H9 (cell line): ENCODE measurements at regions not wholly inside any gene's neighbourhood (a gene's known extent, or its start where the extent isn't known, plus 50 kb on each side); places are given as distances from the start of the nearest gene placed in this dataset.

Source experiments
- DNase-seq: peaks from one replicate; pipeline ENCODE4 v3.0.0-alpha.2; 2017
- H2AFZ ChIP-seq: one replicate; pipeline ENCODE4 v1.6.1; 2013; ENCODE audit warnings: mild to moderate bottlenecking, low read length, control low read depth, moderate library complexity
- H2AK5ac ChIP-seq: 2 replicates; pipeline ENCODE4 v1.6.1; 2013; ENCODE audit warnings: low read length, control low read depth, mixed read lengths; ENCODE audit not compliant: insufficient read length
- H2BK120ac ChIP-seq: one replicate; pipeline ENCODE4 v1.6.1; 2013; ENCODE audit warnings: low read depth, mild to moderate bottlenecking, low read length, control low read depth, inconsistent platforms; ENCODE audit not compliant: poor library complexity, severe bottlenecking
- H2BK12ac ChIP-seq: 2 replicates; pipeline ENCODE4 v1.6.1; 2013; ENCODE audit warnings: low read length, control low read depth, mixed read lengths, low read depth; ENCODE audit not compliant: insufficient read length
- H2BK15ac ChIP-seq: 2 replicates; pipeline ENCODE4 v1.6.1; 2013; ENCODE audit warnings: low read depth, low read length, control low read depth
- H2BK20ac ChIP-seq: one replicate; pipeline ENCODE4 v1.6.1; 2013; ENCODE audit warnings: low read depth, mild to moderate bottlenecking, low read length, control low read depth, inconsistent platforms; ENCODE audit not compliant: poor library complexity, severe bottlenecking
- H2BK5ac ChIP-seq: 2 replicates; pipeline ENCODE4 v1.6.1; 2013; ENCODE audit warnings: low read length, control low read depth, mixed read lengths; ENCODE audit not compliant: insufficient read length
- H3K14ac ChIP-seq: 2 replicates; pipeline ENCODE4 v1.6.1; 2013; ENCODE audit warnings: low read length, control low read depth; ENCODE audit not compliant: insufficient read depth
- H3K18ac ChIP-seq: 2 replicates; pipeline ENCODE4 v1.6.1; 2013; ENCODE audit warnings: low read depth, mild to moderate bottlenecking, mixed read lengths, low read length, control low read depth; ENCODE audit not compliant: insufficient read length
- H3K23ac ChIP-seq: 2 replicates; pipeline ENCODE4 v1.6.1; 2013; ENCODE audit warnings: low read length, control low read depth, mixed read lengths, low read depth; ENCODE audit not compliant: insufficient read length
- H3K23me2 ChIP-seq: 2 replicates; pipeline ENCODE4 v1.6.1; 2013; ENCODE audit warnings: low read depth, mild to moderate bottlenecking, mixed read lengths, low read length, control low read depth; ENCODE audit not compliant: insufficient read length, poor library complexity, severe bottlenecking
- H3K27ac ChIP-seq: 2 replicates; pipeline ENCODE4 v1.5.1; 2013; ENCODE audit warnings: low read length, control low read depth, mixed read lengths, low read depth; ENCODE audit not compliant: insufficient read length
- H3K27me3 ChIP-seq: 2 replicates; pipeline ENCODE4 v1.6.1; 2013; ENCODE audit warnings: low read length, control low read depth, inconsistent platforms; ENCODE audit not compliant: insufficient read depth
- H3K4ac ChIP-seq: 2 replicates; pipeline ENCODE4 v1.6.1; 2013; ENCODE audit warnings: low read depth, mild to moderate bottlenecking, control low read depth, inconsistent platforms, low read length, moderate library complexity
- H3K4me1 ChIP-seq: 2 replicates; pipeline ENCODE4 v1.6.1; 2013; ENCODE audit warnings: low read length, control low read depth, inconsistent platforms; ENCODE audit not compliant: insufficient read depth
- H3K4me2 ChIP-seq: 2 replicates; pipeline ENCODE4 v1.6.1; 2013; ENCODE audit warnings: low read length, control low read depth, mixed read lengths; ENCODE audit not compliant: insufficient read length, insufficient read depth
- H3K56ac ChIP-seq: 2 replicates; pipeline ENCODE4 v1.6.1; 2013; ENCODE audit warnings: low read depth, mild to moderate bottlenecking, mixed read lengths, low read length, control low read depth; ENCODE audit not compliant: insufficient read length
- H3K79me1 ChIP-seq: 2 replicates; pipeline ENCODE4 v1.6.1; 2013; ENCODE audit warnings: low read depth, mild to moderate bottlenecking, moderate library complexity, low read length, control low read depth, inconsistent platforms; ENCODE audit not compliant: insufficient read depth, poor library complexity, severe bottlenecking
- H3K79me2 ChIP-seq: 2 replicates; pipeline ENCODE4 v1.6.1; 2013; ENCODE audit warnings: low read length, control low read depth, inconsistent platforms; ENCODE audit not compliant: insufficient read depth
- H3K9ac ChIP-seq: 2 replicates; pipeline ENCODE4 v1.6.1; 2013; ENCODE audit warnings: low read length, control low read depth, mixed read lengths; ENCODE audit not compliant: insufficient read length; ENCODE audit errors: extremely low read depth
- H3K9me3 ChIP-seq: one replicate; pipeline ENCODE4 v1.6.1; 2013; ENCODE audit warnings: low read depth, low read length, inconsistent platforms; ENCODE audit not compliant: control insufficient read depth
- H3T11ph ChIP-seq: one replicate; pipeline ENCODE4 v1.6.1; 2013; ENCODE audit warnings: mild to moderate bottlenecking, low read length, control low read depth, inconsistent platforms
- H4K20me1 ChIP-seq: one replicate; pipeline ENCODE4 v1.6.1; 2013; ENCODE audit not compliant: control insufficient read depth, insufficient read length, insufficient read depth
- H4K5ac ChIP-seq: 2 replicates; pipeline ENCODE4 v1.6.1; 2013; ENCODE audit warnings: low read depth, mild to moderate bottlenecking, mixed read lengths, low read length, control low read depth; ENCODE audit not compliant: insufficient read length
- H4K8ac ChIP-seq: replicated peaks from 2 replicates; pipeline ENCODE4 v1.6.1; 2013; ENCODE audit warnings: low read length, control low read depth, mixed read lengths, low read depth; ENCODE audit not compliant: insufficient read length
- H4K91ac ChIP-seq: 2 replicates; pipeline ENCODE4 v1.6.1; 2013; ENCODE audit warnings: low read depth, mild to moderate bottlenecking, moderate library complexity, mixed read lengths, low read length, control low read depth; ENCODE audit not compliant: insufficient read length
- H3K27ac Mint-ChIP-seq, 3 experiments: 2 replicates in 2 of 3; 3 replicates in 1 of 3; pipeline ENCODE4 v1.8.0; 2020 to 2021; ENCODE audit warnings: mixed read lengths in 3 of 3, mild to moderate bottlenecking in 1 of 3, moderate library complexity in 1 of 3
- H3K27me3 Mint-ChIP-seq: 2 replicates; pipeline ENCODE4 v1.8.0; 2021; ENCODE audit warnings: low read depth, mild to moderate bottlenecking, moderate library complexity, mixed read lengths
- H3K36me3 Mint-ChIP-seq, 3 experiments: 2 replicates in 2 of 3; 3 replicates in 1 of 3; pipeline ENCODE4 v1.8.0; 2020 to 2021; ENCODE audit warnings: low read depth in 3 of 3, mixed read lengths in 3 of 3; ENCODE audit not compliant: insufficient read depth in 1 of 3
- H3K4me1 Mint-ChIP-seq, 2 experiments: 2 replicates each; pipeline ENCODE4 v1.8.0; 2020; ENCODE audit warnings: mixed read lengths in 2 of 2
- H3K4me3 Mint-ChIP-seq, 2 experiments: 2 replicates in 1 of 2; 3 replicates in 1 of 2; pipeline ENCODE4 v1.8.0; 2020 to 2021; ENCODE audit warnings: mild to moderate bottlenecking in 2 of 2, mixed read lengths in 2 of 2, moderate library complexity in 1 of 2
- H3K9me3 Mint-ChIP-seq, 2 experiments: 2 replicates in 1 of 2; 3 replicates in 1 of 2; pipeline ENCODE4 v1.8.0; 2020; ENCODE audit warnings: mild to moderate bottlenecking in 2 of 2, mixed read lengths in 2 of 2, moderate library complexity in 1 of 2
- WGBS: extraction: QIAGEN DNeasy Blood & Tissue Kit; methylation state at CpG from one replicate; pipeline ENCODE4 v1.1.7; 2013; ENCODE audit warnings: missing lambda C conversion rate, low lambda C conversion rate, mixed read lengths; ENCODE audit not compliant: insufficient read length; ENCODE audit errors: extremely low coverage; 5-methylcytosine and 5-hydroxymethylcytosine counted together
- TF ChIP-seq, protein P1 (sequence below): fragments of 200-600 bp; sonication (generic); conservative IDR thresholded peaks from 3 replicates; pipeline ENCODE4 v1.8.0; 2021; ENCODE audit warnings: antibody characterized with exemption, mild to moderate bottlenecking

- no peak overlapping the region for H3K4me3 Mint-ChIP-seq
- Histone ChIP-seq H3K27me3 (no peaks in the 10 kb centered on the region), H3K56ac (no peak overlapping the region), H3K4me1 (no peaks in the 10 kb centered on the region; the same call in 1 of the 2 replicates), H3K9me3 (no peaks in the 10 kb centered on the region), H3T11ph (no peak overlapping the region), H3K23ac (no peak overlapping the region), H2AFZ (no peak overlapping the region), H4K91ac (no peak overlapping the region), H3K27ac (no peak overlapping the region), H4K8ac (no peak overlapping the region), H3K9ac (no peak overlapping the region), H2BK15ac (no peak overlapping the region), H3K23me2 (no peaks in the 10 kb centered on the region), H3K79me1 (no peaks in the 10 kb centered on the region), H2AK5ac (no peak overlapping the region), H3K4ac (no peak overlapping the region), H2BK5ac (no peak overlapping the region), H3K18ac (no peak overlapping the region), H3K79me2 (no peaks in the 10 kb centered on the region), H2BK12ac (no peak overlapping the region), H4K20me1 (no peaks in the 10 kb centered on the region), H3K14ac (no peak overlapping the region), H4K5ac (no peak overlapping the region), H2BK20ac (no peak overlapping the region), H3K4me2 (no peak overlapping the region), H2BK120ac (no peak overlapping the region)
- TF ChIP-seq, protein P1, sequence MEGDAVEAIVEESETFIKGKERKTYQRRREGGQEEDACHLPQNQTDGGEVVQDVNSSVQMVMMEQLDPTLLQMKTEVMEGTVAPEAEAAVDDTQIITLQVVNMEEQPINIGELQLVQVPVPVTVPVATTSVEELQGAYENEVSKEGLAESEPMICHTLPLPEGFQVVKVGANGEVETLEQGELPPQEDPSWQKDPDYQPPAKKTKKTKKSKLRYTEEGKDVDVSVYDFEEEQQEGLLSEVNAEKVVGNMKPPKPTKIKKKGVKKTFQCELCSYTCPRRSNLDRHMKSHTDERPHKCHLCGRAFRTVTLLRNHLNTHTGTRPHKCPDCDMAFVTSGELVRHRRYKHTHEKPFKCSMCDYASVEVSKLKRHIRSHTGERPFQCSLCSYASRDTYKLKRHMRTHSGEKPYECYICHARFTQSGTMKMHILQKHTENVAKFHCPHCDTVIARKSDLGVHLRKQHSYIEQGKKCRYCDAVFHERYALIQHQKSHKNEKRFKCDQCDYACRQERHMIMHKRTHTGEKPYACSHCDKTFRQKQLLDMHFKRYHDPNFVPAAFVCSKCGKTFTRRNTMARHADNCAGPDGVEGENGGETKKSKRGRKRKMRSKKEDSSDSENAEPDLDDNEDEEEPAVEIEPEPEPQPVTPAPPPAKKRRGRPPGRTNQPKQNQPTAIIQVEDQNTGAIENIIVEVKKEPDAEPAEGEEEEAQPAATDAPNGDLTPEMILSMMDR = no peak
- no peak overlapping the region; a peak in 2 of 7 replicates for H3K27ac Mint-ChIP-seq
- H3K9me3 Mint-ChIP-seq = no peaks in the 10 kb centered on the region
- no peak for DNase-seq
- no peaks in the 10 kb centered on the region for H3K27me3 Mint-ChIP-seq
- peaks cover 4 to 13% of the 10 kb centered on the region in 2 experiments; a peak in 3 of 4 replicates for H3K4me1 Mint-ChIP-seq
- no CpG with 5 or more reads among the region's 4 CpGs for WGBS
- no peaks in the 10 kb centered on the region for H3K36me3 Mint-ChIP-seq
Measured at GRCh38 chr1:195831789-195832188, 776.5 kb downstream of the KCNT2 start.
